Stimulated activated CD8-positive, alpha-beta memory T cell treated with anti-CD3 and anti-CD28 coated beads, Interleukin-4, amount 100 ng/mL, for 24 hours (primary cell): ENCODE measurements at regions not wholly inside any gene's neighbourhood (a gene's known extent, or its start where the extent isn't known, plus 50 kb on each side); places are given as distances from the start of the nearest gene placed in this dataset.
"Not testable (repeated sequence)": the region's sequence is repeated elsewhere in the genome, so short reads cannot be mapped to it uniquely, and the experiment has no call there.

Experiments used
- DNase-seq: peaks from one replicate; pipeline ENCODE4 v3.0.0-alpha.2; 2020; ENCODE audit warnings: low read depth

DNA sequence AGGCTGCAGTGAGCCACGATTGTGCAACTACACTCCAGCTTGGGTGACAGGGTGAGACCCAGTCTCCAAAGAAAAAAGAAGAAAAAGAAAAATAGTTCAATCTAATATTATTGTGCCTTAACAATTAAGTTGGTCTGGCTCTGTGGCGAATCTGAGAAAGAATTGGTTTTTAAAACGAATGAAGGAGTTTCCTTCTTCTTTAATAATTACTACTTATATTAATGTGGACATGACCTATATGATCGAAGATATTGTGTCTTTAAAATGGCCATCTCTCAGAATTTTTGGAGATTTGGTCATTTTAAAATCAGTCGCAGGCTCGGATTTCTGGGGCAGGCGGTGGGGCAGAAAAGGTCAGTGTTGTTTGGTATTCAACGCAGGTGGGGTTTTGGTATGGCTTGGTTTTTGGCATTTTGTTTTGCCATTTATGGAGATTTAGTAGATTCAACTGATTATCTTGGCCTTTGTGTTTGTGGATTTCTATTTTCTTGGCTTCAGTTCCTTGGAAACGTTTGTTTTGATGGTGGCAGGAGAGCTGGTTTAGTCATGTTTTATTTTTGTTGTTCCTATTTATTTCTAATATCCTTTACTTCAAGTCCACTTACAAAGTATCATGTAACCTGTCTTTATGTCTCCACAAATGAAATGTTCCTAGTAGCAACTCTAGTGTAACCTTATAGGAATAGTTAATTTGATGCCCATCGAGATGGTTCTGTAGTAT, 178.8 kb upstream of the MKLN1 start:
- DNase-seq, result no peak

DNA sequence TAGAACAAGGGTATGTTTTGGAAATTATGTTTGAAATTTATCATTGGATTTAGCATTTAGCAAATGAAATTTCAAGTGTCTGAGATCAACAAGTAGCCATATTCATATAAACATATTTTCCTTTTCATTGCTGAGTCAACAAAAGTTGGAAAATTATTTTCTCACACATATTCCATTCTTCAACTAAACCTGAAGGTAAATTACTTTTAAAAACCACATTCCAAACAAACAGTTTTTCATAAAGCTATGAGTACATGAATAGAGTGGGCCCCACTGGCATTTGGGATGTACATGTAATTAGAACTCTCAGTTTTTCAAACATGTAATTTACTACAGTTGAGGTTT, 178.3 kb upstream of the MKLN1 start:
- no peak for DNase-seq

DNA sequence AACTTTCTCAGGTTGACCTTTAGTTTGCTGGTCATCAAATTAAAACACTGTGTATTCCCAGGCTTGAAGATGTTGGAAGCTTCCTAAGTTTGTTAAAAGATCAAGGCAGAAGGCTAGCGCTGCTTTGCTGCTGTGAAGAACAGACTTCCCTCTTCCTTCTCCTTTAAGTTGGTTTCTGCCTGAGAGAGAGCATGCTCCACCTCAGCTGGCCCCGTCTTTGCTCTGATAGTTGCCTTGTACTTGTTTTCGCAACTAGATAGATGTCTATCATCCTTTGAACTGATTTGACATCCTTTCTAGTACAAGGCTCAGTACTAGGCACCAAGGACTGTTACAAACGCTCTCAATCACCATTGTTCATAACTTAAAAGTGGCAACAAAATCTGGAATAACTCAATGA, 177.8 kb upstream of the MKLN1 start:
- no peak for DNase-seq

DNA sequence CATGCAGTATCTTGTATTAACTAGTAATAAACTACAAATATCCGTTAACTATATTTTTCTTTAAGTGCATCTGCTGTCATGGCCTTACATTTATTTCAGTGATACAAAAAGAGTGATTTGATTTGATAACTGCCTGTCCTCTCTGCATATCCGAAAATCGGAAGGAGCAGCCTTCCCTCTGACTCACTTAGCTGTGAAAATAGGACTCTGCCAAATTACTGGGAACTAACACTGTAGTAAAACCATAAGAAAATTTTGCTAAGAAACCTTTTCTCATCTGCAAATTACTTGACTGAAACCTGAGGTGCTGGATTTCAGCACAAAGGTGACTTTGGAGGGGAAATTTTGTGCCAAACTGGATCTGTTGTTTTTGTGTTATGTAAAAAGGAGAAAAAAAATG, 176.6 kb upstream of the MKLN1 start:
- DNase-seq, result no peak

DNA sequence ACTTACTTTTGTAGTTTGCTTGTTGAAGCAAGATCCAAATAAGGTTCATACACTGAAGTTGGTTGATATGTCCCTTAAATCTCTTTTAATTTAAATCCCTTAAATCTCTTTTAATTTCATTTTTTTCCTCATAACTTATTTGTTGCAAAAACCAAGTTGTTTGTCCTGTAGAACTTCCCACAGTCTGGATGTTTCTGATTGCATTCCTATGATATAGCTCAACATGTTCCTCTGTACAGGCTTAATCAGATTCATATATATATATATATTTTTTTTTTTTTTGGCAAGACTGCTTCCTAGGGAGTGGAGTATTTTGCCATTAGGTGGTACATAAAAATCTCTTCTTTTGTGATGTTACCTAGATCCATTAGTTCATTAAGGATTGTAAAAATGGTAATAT, 174.9 kb upstream of the MKLN1 start:
- DNase-seq, result no peak

DNA sequence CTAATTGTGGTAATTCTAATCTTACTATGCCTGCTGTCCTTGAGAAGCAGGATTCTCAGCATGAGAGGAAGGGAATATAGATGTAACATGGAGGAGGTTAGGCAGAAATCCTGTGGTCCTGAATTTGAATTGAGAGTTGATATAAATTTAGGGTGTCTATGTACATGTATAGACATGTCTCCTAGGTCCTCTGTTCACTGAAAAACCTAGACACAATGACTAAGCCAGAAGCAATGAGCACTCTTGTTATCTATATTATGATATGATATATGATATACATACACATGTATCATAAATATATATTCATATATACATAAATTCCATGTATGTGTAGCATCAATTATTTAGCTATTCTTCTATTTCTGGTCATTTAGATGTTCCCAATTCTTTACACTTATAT, 173.3 kb upstream of the MKLN1 start:
- no peak for DNase-seq

DNA sequence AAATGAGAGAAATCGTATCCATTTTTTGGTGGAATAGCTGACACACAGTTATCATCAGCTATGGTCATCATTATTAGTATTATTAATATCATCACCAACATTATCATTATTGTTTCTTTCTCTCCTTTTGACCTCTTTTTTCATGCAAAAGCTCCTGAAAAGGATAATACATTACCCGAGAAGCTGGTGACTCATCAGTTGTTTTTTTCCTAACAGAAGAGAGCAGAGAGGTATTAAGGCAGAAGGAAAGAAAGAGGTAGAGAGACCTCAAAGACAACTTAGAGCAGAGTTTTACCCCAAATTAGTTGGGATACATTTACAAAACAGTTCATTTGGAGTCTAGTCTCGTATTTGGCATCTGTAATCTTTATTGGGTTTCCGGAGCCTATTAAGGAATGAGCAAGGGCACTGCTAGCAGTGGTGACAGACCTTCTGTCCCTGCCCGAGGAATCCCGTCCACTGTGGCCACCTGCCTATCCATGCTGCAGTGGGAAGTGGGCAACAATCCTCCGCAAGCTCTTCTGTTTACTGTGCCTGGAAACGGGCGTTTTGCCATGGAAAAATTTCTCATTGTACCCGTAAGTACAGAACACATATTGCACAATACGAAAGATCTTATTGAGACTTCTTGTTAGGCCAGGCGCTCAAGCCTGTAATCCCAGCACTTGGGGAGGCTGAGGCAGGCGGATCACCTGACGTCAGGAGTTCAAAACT, 170.0 kb upstream of the MKLN1 start:
- DNase-seq, result no peak

DNA sequence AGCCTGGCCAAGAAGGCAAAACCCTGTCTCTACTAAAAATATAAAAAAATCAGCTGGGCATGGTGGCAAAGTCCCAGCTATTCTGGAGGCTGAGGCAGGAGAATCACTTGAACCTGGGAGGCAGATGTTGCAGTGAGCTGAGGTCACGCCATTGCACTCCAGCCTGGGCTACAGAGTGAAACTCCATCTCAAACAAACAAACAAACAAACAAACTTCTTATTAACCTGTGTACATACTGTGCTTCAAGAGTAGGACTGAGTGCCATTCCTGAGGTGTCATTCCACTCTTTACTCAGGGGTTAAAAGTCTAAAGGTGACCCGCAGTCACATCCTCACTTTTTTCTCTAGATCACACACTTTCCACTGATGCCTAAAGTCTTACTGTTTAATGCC, 169.4 kb upstream of the MKLN1 start:
- DNase-seq, result not testable (repeated sequence)

DNA sequence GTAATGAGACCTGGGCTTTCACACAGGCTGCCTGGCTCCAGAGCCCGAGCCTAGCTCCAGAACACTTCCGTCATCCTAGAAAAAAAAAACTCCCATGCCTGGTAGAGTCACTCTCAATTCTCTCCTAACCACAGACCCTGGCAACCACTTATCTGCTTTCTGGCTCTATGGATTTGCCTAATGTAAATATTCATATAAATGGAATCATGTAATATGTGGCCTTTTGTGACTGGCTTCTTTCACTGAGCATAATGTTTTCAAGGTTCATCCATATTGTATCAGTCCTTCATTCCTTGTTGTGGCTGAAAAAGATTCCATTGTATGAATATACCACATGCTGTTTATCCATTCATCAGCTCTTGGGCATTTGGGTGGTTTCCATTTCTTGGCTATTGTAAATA, 167.7 kb upstream of the MKLN1 start:
- no peak for DNase-seq

DNA sequence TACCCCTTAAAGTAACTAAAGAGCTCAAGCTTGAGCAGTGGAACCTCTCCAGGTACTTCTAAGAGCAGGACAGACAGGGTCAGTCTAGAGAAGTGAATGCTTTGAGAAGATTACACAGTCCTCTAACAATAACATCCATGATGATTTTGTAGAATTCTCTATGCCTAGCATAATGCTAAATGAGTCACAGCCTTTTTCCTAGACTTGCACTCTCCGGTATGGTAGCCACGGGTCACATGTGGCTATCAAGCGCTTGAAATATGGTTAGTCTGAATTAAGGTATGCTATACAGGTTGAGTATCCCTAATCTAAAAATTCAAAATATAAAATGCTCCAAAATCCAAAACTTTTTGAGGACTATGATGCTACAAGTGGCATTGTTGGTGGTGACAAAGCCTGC, 166.6 kb upstream of the MKLN1 start:
- no peak for DNase-seq

DNA sequence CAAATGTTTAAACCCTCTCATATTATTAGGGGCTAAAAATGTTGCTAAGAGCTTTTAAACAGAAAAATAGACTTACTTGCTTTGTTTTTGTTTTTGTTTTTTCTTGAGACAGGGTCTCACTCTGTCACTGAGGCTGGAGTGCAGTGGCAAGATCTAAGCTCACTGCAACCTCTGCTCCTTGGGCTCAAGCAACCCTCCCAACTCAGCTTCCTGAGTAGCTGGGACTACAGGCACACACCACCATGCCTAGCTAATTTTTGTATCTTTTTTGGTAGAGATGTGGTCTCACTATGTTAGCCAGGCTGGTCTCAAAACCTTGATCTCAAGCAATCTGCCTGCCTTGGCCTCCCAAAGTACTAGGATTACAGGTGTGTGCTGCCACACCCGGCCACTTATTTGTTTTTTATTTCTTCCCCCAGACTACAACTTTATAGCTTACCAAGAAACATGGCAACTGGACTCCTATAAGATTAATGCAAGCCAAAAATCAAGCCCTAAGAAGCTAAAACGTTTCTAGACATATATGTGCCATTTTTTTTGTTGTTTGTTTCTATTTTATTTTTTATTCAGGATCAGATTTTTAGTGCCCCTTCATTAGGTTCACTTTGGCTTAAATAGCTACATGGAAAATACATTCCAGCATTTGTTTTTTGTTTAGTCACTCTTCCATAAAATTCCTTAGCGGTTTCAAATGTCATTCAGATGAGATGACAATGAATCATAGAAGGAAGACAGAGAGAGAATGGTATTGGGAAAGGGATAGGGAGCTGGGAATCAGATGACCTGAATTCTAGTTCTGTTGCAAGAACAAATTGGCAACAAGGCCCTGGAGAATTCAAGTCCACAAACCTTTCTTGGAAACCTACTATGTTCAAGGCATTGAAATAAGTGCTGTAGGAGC, 163.4 kb upstream of the MKLN1 start:
- no peak for DNase-seq

DNA sequence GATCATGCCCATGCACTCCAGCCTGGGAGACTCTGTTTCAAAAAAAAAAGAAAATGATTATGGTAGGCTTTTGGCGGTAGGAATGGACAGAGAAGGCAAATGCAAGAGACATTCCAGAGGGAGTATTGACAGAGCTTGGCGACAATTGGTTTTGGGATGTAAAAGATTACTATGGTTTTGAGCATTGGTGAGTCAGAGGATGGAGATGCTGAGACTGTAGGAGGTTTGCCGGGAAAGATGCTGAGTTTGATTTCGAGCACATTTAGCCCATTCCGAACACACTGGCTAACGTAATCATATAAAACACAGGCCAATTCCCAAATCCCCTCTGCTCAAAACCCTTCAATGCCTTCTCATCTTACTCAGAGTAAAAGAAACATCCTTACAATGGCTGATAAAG, 161.6 kb upstream of the MKLN1 start:
- no peak for DNase-seq

DNA sequence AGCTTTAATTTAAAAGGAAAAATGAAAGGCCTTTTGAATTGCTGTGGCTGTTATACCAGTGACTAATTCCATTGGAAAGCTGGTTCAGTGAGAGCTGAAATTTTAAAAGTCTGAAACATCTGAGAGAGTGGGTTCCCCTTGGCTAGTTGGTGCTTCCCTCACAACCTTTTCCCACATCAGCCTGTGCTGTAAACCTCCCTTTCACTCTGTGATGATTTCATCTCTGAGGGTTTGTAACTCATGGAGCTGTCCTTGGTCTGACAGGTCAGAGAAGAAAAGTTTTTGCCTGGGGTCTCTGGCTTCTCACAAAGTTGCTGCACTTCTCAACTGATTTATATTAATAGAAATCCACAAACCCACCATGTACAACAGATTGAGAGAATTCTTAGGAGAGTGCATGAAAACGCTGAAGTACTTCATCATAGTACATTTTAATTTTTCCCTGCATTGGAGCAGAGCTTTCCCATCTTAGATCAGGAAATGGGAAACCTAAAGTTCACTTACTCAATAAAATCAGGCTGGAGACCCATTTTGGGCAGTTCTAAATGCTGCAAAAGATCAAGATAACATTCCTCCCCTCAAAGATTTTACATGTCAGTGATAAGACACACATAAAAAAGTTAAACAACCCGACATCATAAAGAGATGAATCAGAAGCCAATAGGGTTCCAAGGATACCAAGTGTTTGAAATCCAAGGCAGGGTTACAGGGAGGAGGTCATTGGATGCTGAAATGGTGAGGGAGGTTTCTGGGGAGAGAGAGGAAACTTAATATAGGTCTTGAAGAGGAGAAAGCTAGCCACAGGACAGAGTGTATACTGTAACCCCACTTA, 157.0 kb upstream of the MKLN1 start:
- no peak for DNase-seq

DNA sequence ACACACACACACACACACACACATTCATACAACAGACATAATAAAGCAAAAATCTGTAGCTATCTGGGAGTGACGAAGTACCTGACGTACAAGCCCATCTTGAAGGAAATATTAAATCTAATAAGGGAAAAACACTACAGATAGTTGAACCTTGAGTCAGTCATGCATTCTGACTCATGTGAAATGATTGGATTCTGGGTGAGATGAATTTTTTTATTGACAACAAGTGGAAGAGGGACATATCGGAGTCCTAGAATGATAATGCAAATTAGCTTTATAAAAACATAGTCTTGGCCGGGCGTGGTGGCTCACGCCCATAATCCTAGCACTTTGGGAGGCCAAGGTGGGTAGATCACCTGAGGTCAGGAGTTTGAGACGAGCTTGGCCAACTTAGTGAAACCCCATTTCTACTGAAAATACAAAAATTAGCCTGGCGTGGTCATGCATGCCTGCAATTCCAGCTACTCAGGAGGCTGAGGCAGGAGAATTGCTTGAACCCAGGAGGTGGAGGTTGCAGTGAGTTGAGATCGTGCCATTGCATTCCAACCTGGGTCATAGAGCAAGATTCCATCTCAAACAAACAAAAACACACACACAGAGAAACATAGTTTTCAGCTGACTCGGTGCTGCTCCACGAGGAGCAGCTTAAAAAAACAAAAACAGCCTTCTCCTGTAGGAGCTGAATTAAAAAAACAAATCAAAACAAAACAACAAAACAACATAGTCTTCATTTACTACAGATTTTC, 154.4 kb upstream of the MKLN1 start:
- DNase-seq, result no peak

DNA sequence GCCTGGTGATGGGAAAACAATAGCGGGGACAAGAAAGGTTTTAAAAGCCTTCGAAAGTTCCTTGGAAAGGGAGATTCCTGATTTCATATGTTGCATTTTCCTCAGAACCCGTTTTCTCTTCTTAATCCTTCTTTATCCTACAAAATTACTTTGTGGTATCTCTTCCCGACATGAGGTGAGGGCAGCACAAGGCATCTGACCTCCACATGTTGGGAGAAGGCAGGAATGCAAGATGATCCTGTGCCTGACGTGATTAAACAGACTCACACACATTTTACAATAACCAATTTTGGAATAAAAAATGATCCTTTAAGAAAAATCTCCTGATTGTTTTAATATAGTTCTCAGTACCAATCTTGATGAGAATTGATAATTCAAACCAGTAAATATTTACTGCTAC, 153.3 kb upstream of the MKLN1 start:
- DNase-seq, result no peak

DNA sequence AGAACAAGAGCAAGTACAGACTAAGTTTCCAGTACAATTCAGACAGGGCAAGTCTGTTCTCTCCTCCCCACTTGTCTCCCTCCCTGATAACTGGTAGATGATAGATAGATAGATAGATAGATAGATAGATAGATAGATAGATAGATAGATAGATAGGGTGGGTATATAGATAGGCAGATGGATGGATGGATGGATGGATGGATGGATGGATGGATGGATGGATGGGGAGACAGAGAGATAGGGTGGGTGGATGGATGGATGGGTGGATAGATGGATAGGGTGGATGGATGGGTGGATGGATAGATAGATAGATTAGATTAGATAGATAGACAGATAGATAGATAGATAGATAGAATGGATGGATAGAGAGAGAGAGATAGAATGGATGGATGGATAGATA, 152.8 kb upstream of the MKLN1 start:
- no peak for DNase-seq

DNA sequence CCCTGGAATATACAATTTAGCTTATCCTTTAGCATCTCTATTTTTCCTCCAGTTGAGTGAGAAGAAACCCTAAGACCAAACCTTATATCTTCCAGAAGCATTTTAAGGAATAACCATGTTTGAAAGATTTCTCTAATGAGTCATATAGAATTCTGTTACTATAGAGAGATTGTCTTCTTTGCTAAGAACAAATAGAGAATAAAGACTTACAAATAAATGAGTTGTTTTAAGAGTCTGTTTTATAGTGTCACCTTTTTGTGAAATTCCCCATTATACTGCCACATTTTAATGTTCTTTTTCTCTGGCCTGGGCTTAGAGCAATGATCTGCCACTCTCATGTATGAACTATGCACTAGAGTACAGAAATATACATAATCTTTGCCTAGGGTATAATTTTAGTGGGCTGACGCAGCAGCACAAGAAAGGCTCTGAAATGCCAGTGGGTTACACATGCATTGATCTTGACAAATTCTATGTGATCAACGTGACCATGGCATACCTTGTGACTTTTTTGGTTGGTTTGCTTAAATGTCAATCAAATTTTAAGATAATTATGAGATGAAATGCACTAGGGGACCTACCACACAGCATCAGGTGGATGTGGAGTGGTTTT, 145.1 kb upstream of the MKLN1 start:
- no peak for DNase-seq

DNA sequence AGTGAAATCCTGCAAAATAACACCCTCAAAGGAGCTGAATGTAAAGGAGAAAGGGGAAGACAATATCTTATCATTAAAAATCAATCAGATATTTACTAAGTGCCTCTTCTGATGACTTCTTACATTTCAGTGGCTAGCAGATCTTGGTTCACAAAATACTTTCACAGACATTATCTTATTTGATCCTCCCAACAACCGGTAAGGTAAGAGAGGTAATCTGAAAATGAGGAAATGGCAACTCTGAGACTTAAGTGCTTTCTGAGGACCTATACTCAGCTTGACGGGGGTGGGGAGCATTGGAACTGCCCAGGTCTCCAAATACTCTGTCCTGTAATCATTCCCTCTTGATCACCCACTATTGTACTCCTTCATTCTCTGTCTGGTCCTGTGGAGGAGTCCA, 144.6 kb upstream of the MKLN1 start:
- no peak for DNase-seq

DNA sequence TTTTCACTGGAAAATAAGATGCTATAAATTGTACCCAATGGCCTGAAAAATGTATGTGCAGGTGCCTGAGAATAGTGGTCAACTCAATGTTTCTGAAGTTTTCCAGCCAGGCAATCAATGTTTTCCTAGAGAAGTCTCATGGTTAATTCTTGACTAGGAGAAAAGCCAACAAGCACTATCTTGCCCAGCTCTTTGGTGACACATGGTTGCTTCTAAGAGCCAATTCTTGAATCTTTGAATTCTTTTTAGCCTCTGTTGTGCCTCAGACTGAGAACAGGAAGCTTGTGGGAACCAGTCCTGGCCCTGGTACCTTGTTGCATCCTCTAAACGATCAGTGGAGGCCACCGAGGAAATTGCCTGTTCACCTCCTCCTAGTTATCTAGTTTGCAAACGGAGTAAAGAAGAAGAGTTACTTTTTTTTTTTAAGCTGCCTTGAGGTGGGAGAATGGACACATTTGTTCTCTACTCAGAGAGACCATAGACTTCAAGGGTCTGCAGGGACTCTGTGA, 144.0 kb upstream of the MKLN1 start:
- DNase-seq, result no peak

DNA sequence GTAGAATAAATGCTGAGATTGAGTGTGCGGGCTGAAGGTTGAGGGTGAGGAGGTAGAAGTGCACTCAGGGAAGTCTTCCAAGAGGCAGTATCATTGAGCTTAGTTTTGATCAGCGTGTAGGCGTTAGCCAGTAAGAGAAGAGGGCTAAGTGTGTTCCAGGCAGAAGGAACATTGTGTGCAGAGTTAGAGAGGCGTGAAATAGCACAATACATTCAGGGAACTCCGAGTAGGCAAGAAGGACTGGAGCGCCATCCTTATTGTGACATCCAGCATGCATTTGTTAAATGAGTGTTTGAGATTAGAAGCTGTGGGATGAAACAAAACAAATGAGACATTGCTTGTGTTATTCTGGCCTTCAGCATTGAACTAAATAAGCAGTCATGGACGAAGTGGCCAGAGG, 140.9 kb upstream of the MKLN1 start:
- no peak for DNase-seq
